ENCODE measurements at regions not wholly inside any gene's neighbourhood (a gene's known extent, or its start where the extent isn't known, plus 50 kb on each side); places are given as distances from the start of the nearest gene placed in this dataset.

DNA sequence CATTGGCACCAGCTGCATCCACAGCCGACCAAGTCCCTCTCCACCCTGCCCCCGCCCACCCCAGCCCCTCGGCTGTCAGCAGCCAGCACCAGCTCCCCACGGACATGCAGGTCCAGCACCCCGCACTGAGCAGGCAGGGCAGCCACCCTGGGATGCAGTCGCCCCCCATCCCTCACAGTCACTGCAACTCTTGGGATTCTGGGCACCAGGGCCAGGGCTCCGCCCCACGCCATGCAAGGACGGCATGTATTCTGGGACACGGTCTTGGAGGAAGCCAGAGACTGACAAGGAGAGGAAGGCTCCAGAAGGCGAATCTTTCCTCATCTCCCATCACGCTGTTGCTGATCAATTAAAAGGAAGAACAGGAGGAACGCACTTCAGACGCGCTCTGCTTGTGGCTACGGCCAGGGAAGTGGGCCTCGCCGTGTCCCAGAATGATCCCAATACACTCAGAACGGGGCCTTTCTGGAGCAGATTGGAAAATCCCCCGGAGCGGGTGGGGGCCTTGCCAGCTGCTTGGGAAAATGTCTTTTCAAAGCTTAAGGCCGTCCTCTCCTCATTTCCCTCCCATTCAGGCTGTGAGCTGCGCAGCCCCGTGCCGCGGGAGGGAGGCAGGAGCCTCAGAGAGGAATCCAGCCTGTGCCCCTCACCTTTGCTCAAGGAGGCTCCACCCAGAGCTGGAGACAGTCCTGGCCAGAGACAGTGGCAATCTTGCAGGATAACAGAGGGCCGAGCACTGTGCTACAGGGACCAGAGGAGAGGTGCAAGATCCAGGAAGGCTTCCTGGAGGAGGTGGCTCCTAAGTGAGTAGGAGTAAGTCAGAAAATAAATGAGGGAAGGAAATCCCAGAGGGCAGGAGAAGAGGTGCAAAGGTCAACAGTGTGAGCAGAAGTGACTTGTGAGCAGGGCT lies 54.1 kb upstream of the DIO3 start:
- TF ChIP-seq, protein P1, sequence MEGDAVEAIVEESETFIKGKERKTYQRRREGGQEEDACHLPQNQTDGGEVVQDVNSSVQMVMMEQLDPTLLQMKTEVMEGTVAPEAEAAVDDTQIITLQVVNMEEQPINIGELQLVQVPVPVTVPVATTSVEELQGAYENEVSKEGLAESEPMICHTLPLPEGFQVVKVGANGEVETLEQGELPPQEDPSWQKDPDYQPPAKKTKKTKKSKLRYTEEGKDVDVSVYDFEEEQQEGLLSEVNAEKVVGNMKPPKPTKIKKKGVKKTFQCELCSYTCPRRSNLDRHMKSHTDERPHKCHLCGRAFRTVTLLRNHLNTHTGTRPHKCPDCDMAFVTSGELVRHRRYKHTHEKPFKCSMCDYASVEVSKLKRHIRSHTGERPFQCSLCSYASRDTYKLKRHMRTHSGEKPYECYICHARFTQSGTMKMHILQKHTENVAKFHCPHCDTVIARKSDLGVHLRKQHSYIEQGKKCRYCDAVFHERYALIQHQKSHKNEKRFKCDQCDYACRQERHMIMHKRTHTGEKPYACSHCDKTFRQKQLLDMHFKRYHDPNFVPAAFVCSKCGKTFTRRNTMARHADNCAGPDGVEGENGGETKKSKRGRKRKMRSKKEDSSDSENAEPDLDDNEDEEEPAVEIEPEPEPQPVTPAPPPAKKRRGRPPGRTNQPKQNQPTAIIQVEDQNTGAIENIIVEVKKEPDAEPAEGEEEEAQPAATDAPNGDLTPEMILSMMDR (IDR thresholded peaks at IDR 0.05): no peak
- no peak for TF ChIP-seq POLR2A (IDR thresholded peaks at IDR 0.05)

Measured in right lobe of liver (tissue), 4 donors.